ENCODE measurements at regions not wholly inside any gene's neighbourhood (a gene's known extent, or its start where the extent isn't known, plus 50 kb on each side); places are given as distances from the start of the nearest gene placed in this dataset.

- no peak for TF ChIP-seq CTCF (IDR thresholded peaks at IDR 0.05; ENCODE audit: low read depth, low read length)
- H3K4me3 ChIP-seq (replicated peaks in 1 of 2; ENCODE audit: low read depth in 2 of 2, low read length in 2 of 2): no peak overlapping the region
- no peak for DNase-seq (ENCODE audit: low read depth in 2 of 2)
These were observed 331.9 kb downstream of the FGFR2 start for GRCh38 chr10:121266370-121266769.

GRCh38 chr10:121267236-121268003 is 330.8 kb downstream of the FGFR2 start:
- no peak for DNase-seq (ENCODE audit: low read depth in 2 of 2)
- TF ChIP-seq CTCF (IDR thresholded peaks at IDR 0.05; ENCODE audit: low read depth, low read length): no peak

GRCh38 chr10:121268363-121268762 is 329.9 kb downstream of the FGFR2 start:
- H3K4me3 ChIP-seq (replicated peaks in 1 of 2; ENCODE audit: low read depth in 2 of 2, low read length in 2 of 2): no peak overlapping the region
- no peak for TF ChIP-seq CTCF (IDR thresholded peaks at IDR 0.05; ENCODE audit: low read depth, low read length)
- no peak for DNase-seq (ENCODE audit: low read depth in 2 of 2)

More at GRCh38 chr10:121267236-121268003, 330.8 kb downstream of the FGFR2 start:
- H3K4me3 ChIP-seq (replicated peaks in 1 of 2; ENCODE audit: low read depth in 2 of 2, low read length in 2 of 2): no peak overlapping the region

- H3K4me3 ChIP-seq (replicated peaks in 1 of 2; ENCODE audit: low read depth in 2 of 2, low read length in 2 of 2): no peak overlapping the region
- no peak for TF ChIP-seq CTCF (IDR thresholded peaks at IDR 0.05; ENCODE audit: low read depth, low read length)
- DNase-seq (ENCODE audit: low read depth in 2 of 2): no peak
These were observed 329.3 kb downstream of the FGFR2 start for GRCh38 chr10:121268863-121269432.

GRCh38 chr10:121270906-121271305 is 327.3 kb downstream of the FGFR2 start:
- TF ChIP-seq CTCF (IDR thresholded peaks at IDR 0.05; ENCODE audit: low read depth, low read length): no peak
- no peak overlapping the region for H3K4me3 ChIP-seq (replicated peaks in 1 of 2; ENCODE audit: low read depth in 2 of 2, low read length in 2 of 2)
- no peak for DNase-seq (ENCODE audit: low read depth in 2 of 2)

GRCh38 chr10:121276046-121276445 is 322.2 kb downstream of the FGFR2 start:
- no peak for DNase-seq (ENCODE audit: low read depth in 2 of 2)
- TF ChIP-seq CTCF (IDR thresholded peaks at IDR 0.05; ENCODE audit: low read depth, low read length): no peak
- no peak overlapping the region for H3K4me3 ChIP-seq (replicated peaks in 1 of 2; ENCODE audit: low read depth in 2 of 2, low read length in 2 of 2)

All from cardiac fibroblast (primary cell).